Uterus (tissue), 2 donors: ENCODE measurements at regions not wholly inside any gene's neighbourhood (a gene's known extent, or its start where the extent isn't known, plus 50 kb on each side); places are given as distances from the start of the nearest gene placed in this dataset.

Experiments used
- CTCF ChIP-seq, 4 experiments: fragments of 200-600 bp in 2 of 4; fragments of 450-650 bp in 2 of 4; sonication (generic) in 2 of 4; IDR thresholded peaks; one replicate each; pipeline ENCODE4 v1.5.1; 2016 to 2019; ENCODE audit warnings: antibody characterized with exemption in 4 of 4, mild to moderate bottlenecking in 2 of 4, moderate library complexity in 1 of 4
- POLR2A ChIP-seq, 2 donors: fragments of 450-650 bp; IDR thresholded peaks; one replicate each; pipeline ENCODE4 v1.6.1; 2016; ENCODE audit warnings: antibody characterized with exemption in 2 of 2, mild to moderate bottlenecking in 1 of 2, moderate library complexity in 1 of 2

- TF ChIP-seq CTCF (IDR thresholded peaks at IDR 0.05) (no peak), POLR2A (IDR thresholded peaks at IDR 0.05) (no peak)
Observed at GRCh38 chr20:19823971-19824370, 65.9 kb downstream of the RIN2 start.
